Progenitor cell of endocrine pancreas (in vitro differentiated cells): ENCODE measurements at regions not wholly inside any gene's neighbourhood (a gene's known extent, or its start where the extent isn't known, plus 50 kb on each side); places are given as distances from the start of the nearest gene placed in this dataset.

Source experiments
- DNase-seq: peaks from one replicate; pipeline ENCODE4 v3.0.0; 2021; ENCODE audit warnings: low spot score; ENCODE audit not compliant: unreplicated experiment
- H3K27ac Mint-ChIP-seq: 2 replicates; pipeline ENCODE4 v1.8.0; 2021; ENCODE audit warnings: mild to moderate bottlenecking, moderate library complexity, mixed read lengths
- H3K27me3 Mint-ChIP-seq: 2 replicates; pipeline ENCODE4 v1.8.0; 2021; ENCODE audit warnings: mixed read lengths
- H3K36me3 Mint-ChIP-seq: 2 replicates; pipeline ENCODE4 v1.8.0; 2022; ENCODE audit warnings: mixed read lengths; ENCODE audit not compliant: insufficient read depth
- H3K4me1 Mint-ChIP-seq: 2 replicates; pipeline ENCODE4 v1.8.0; 2021; ENCODE audit warnings: low read depth, mixed read lengths
- H3K4me3 Mint-ChIP-seq: 2 replicates; pipeline ENCODE4 v1.8.0; 2021; ENCODE audit warnings: low read depth, mild to moderate bottlenecking, moderate library complexity, mixed read lengths
- H3K9me3 Mint-ChIP-seq: 2 replicates; pipeline ENCODE4 v1.8.0; 2021; ENCODE audit warnings: low read depth, mixed read lengths
- TF ChIP-seq, protein P1 (sequence below): fragments of 200-600 bp; sonication (generic); IDR thresholded peaks from one replicate; pipeline ENCODE4 v1.5.0; 2021; ENCODE audit warnings: antibody characterized with exemption, mild to moderate bottlenecking; ENCODE audit not compliant: unreplicated experiment

DNA sequence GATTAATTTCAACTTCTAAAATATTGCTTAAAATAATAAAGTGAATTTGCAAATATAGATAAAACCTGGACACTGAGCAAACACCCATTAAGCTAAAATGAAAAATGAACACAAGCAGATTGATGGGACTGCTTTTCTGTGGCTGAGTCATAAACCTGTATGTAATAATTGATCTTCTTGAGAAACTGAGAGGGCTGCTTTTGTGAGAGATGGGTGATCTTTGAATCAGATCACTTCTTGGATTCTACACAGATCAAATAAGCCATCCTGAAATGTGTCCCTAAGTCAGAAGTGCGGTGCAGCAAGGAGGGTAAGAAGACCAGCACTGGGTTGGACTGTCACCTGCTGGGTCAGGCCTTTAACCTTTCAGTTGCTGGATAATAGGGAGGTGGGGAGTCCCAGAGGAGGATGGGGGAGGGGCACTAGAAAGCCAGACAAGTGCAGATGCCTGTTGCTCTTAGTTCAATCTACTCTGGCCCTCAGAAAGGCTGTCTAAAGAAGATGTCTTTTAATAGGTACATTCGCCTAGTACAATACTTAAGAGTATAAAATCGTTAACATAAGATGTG is 178.2 kb upstream of the NAMPT start:
- no peaks in the 10 kb centered on the region for H3K36me3 Mint-ChIP-seq
- no peak for DNase-seq

DNA sequence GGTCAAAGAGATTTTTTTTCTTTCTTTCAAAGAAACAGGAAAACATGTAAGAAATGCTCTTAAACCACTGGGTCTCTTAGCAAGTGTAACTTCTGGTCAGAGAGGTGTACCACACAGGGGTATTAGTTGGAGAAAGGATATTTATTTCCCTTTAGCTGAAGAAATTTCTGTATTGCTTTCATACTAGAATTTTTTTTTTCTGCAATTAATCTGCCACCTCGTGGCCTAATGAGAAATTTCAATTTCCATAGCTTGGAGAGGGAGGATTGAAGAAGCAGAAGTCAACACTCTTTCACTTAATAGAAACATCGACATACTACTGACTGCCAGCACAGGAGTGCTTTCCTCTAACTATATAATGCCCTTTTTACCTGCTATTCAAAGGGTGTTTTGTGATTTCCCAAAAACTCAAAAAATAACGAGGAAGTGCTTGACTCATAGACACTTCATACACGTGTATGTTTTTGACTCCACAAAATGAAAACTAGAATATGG is 177.6 kb upstream of the NAMPT start:
- Mint-ChIP-seq H3K4me3 (no peak overlapping the region), H3K36me3 (no peaks in the 10 kb centered on the region), H3K9me3 (peaks cover 22% of the 10 kb centered on the region), H3K27ac (no peak overlapping the region), H3K27me3 (no peaks in the 10 kb centered on the region), H3K4me1 (peaks cover 5% of the 10 kb centered on the region)
- TF ChIP-seq, protein P1, sequence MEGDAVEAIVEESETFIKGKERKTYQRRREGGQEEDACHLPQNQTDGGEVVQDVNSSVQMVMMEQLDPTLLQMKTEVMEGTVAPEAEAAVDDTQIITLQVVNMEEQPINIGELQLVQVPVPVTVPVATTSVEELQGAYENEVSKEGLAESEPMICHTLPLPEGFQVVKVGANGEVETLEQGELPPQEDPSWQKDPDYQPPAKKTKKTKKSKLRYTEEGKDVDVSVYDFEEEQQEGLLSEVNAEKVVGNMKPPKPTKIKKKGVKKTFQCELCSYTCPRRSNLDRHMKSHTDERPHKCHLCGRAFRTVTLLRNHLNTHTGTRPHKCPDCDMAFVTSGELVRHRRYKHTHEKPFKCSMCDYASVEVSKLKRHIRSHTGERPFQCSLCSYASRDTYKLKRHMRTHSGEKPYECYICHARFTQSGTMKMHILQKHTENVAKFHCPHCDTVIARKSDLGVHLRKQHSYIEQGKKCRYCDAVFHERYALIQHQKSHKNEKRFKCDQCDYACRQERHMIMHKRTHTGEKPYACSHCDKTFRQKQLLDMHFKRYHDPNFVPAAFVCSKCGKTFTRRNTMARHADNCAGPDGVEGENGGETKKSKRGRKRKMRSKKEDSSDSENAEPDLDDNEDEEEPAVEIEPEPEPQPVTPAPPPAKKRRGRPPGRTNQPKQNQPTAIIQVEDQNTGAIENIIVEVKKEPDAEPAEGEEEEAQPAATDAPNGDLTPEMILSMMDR, result peak; percentile 48
- DNase-seq, result no peak

More for the DNA sequence above, 178.2 kb upstream of the NAMPT start:
- Mint-ChIP-seq H3K27me3 (no peaks in the 10 kb centered on the region), H3K4me3 (no peak overlapping the region), H3K4me1 (peaks cover 5% of the 10 kb centered on the region), H3K27ac (no peak overlapping the region), H3K9me3 (peaks cover 20% of the 10 kb centered on the region)
- TF ChIP-seq, protein P1, result no peak

DNA sequence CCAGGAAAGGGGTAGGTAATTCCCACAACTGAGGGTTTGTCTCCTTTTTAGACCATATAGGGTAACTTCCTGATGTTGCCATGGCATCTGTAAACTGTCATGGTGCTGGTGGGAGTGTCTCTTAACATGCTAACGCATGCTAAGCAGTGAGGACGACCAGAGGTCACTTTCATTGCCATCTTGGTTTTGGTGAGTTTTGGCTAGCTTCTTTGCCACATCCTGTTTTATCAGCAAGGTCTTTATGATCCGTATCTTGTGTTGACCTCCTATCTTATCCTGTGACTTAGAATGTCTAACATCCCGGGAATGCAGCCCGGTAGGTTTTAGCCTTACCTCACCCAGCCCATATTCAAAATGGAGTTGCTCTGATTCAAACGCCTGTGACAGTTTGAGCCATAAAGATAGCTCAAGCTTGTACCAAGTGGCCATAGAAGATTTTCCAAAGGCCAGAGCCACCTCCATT is 176.0 kb upstream of the NAMPT start:
- no peak overlapping the region for H3K4me3 Mint-ChIP-seq

DNA sequence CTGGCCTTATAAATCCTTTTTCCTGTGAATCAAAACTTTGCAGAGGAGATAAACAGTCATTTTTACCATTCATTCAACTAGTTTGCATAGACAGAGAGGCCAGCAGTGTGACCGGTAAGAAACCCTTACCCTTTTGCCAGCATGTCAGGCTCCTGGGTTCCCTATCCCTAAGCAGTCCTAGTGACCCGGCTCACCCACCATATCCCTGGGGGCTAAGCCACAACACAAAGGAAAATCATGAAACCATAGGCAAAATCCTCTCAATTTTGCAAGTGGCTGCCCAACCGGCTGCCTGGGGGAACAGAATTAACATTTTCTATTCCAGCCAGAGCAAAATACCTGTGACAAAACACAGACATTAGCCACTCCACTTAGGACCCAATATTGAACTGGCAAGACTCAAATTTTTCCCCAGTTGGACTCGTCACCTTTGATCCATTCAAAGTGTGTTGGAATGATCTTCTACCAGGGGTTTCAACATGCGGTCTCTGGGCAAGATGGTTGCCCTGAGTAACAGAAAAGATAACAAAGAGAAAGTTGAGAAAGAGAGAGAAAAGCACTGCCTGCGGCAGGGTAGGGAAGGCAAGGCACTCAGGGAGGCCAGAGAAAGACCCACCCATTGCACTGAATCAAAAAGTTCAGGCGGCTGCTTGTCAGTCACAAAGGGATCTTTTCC is 174.8 kb upstream of the NAMPT start:
- H3K27ac Mint-ChIP-seq, result no peak overlapping the region
- H3K36me3 Mint-ChIP-seq, result no peaks in the 10 kb centered on the region
- H3K9me3 Mint-ChIP-seq, result peaks cover 34% of the 10 kb centered on the region
- no peak for DNase-seq
- peaks cover 5% of the 10 kb centered on the region for H3K4me1 Mint-ChIP-seq
- no peak overlapping the region for H3K4me3 Mint-ChIP-seq
- TF ChIP-seq, protein P1, result no peak
- no peaks in the 10 kb centered on the region for H3K27me3 Mint-ChIP-seq

More for the DNA sequence above, 176.0 kb upstream of the NAMPT start:
- DNase-seq, result no peak
- Mint-ChIP-seq H3K27me3 (no peaks in the 10 kb centered on the region), H3K27ac (no peak overlapping the region), H3K9me3 (peaks cover 29% of the 10 kb centered on the region), H3K4me1 (peaks cover 5% of the 10 kb centered on the region), H3K36me3 (no peaks in the 10 kb centered on the region)
- TF ChIP-seq, protein P1, result no peak

DNA sequence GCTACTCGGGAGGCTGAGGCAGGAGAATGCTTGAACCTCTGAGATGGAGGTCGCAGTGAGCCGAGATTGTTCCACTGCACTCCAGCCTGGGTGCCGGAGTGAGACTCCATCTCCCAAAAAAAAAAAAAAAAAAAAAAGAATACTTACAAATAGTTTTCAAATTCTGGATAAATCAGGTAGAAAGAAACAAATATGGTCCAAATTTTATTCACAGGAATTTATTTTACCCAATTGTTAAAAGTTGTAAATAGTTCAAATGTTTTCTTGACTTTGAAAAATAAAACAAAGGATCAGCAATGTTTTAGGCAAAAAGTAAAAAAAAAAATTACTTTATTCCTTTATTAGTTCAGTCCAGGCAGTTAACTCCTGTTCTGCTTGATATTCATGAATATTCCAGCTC is 172.9 kb upstream of the NAMPT start:
- H3K4me1 Mint-ChIP-seq, result peaks cover 1% of the 10 kb centered on the region
- H3K4me3 Mint-ChIP-seq, result no peak overlapping the region
- H3K36me3 Mint-ChIP-seq, result no peaks in the 10 kb centered on the region
- H3K9me3 Mint-ChIP-seq, result peaks cover 37% of the 10 kb centered on the region
- no peaks in the 10 kb centered on the region for H3K27me3 Mint-ChIP-seq
- no peak for DNase-seq
- no peak overlapping the region for H3K27ac Mint-ChIP-seq
- TF ChIP-seq, protein P1, result no peak
